ENCODE measurements at regions not wholly inside any gene's neighbourhood (a gene's known extent, or its start where the extent isn't known, plus 50 kb on each side); places are given as distances from the start of the nearest gene placed in this dataset.

DNA sequence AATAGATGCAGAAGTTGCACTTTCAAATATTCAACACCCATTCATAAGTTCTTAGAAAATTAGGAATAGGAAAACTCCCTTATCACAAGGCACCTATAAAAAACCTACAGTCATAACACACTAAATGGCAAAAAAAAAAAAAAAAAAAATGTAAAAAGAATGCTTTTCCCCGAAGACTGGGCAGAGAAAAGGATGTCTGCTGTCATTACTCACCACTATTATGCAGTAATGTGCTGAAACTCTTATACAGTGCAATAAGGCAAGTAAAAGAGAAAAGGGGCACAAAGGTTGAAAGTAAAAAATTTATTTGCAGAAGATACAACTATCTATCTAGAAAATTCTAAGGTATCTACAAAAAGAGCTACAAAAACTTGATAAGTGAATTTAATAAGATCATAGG lies 607.8 kb upstream of the ARID1B start:
- no peak for TF ChIP-seq MYC (IDR thresholded peaks at IDR 0.05; ENCODE audit: borderline replicate concordance, low read length)
- no peak for TF ChIP-seq JUNB (IDR thresholded peaks at IDR 0.05)
- TF ChIP-seq, protein P1, sequence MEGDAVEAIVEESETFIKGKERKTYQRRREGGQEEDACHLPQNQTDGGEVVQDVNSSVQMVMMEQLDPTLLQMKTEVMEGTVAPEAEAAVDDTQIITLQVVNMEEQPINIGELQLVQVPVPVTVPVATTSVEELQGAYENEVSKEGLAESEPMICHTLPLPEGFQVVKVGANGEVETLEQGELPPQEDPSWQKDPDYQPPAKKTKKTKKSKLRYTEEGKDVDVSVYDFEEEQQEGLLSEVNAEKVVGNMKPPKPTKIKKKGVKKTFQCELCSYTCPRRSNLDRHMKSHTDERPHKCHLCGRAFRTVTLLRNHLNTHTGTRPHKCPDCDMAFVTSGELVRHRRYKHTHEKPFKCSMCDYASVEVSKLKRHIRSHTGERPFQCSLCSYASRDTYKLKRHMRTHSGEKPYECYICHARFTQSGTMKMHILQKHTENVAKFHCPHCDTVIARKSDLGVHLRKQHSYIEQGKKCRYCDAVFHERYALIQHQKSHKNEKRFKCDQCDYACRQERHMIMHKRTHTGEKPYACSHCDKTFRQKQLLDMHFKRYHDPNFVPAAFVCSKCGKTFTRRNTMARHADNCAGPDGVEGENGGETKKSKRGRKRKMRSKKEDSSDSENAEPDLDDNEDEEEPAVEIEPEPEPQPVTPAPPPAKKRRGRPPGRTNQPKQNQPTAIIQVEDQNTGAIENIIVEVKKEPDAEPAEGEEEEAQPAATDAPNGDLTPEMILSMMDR (IDR thresholded peaks at IDR 0.05) = no peak
- no peak for TF ChIP-seq POLR2A (IDR thresholded peaks at IDR 0.05; ENCODE audit: low read length)
- TF ChIP-seq, protein P2, sequence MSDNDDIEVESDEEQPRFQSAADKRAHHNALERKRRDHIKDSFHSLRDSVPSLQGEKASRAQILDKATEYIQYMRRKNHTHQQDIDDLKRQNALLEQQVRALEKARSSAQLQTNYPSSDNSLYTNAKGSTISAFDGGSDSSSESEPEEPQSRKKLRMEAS (IDR thresholded peaks at IDR 0.05) = no peak
- TF ChIP-seq REST (IDR thresholded peaks at IDR 0.05) = no peak
- TF ChIP-seq MAZ (IDR thresholded peaks at IDR 0.05; ENCODE audit: borderline replicate concordance, low read depth, low read length) = no peak
- no peak for TF ChIP-seq BHLHE40 (IDR thresholded peaks at IDR 0.05; ENCODE audit: low read depth, low read length)
- TF ChIP-seq POLR2AphosphoS2 (conservative IDR thresholded peaks at IDR 0.05; ENCODE audit: low read length) = no peak
- TF ChIP-seq ESRRA (IDR thresholded peaks at IDR 0.05; ENCODE audit: borderline replicate concordance, low read length) = no peak
- no peak for TF ChIP-seq NFE2L2 (conservative IDR thresholded peaks at IDR 0.05; ENCODE audit: low read length)
- TF ChIP-seq HDAC2 (IDR thresholded peaks at IDR 0.05) = no peak
- TF ChIP-seq EP300 (IDR thresholded peaks at IDR 0.05) = no peak
- TF ChIP-seq CBX2 (IDR thresholded peaks at IDR 0.05; ENCODE audit: borderline replicate concordance, low read depth) = no peak

All from A549 (cell line).